NT2/D1 (cell line): ENCODE measurements at regions not wholly inside any gene's neighbourhood (a gene's known extent, or its start where the extent isn't known, plus 50 kb on each side); places are given as distances from the start of the nearest gene placed in this dataset.

Experiments used
- DNase-seq: peaks from one replicate; pipeline ENCODE4 v3.0.0-alpha.2; 2011; ENCODE audit warnings: low read depth, low spot score
- H3K27me3 ChIP-seq: 2 replicates; pipeline ENCODE4 v1.6.0; 2011; ENCODE audit warnings: mild to moderate bottlenecking; ENCODE audit not compliant: insufficient read length, insufficient read depth
- H3K36me3 ChIP-seq: 2 replicates; pipeline ENCODE4 v1.6.1; 2011; ENCODE audit warnings: mild to moderate bottlenecking, low read length, mixed read lengths; ENCODE audit not compliant: insufficient read depth, insufficient read length
- H3K4me1 ChIP-seq: 2 replicates; pipeline ENCODE4 v1.5.1; 2011; ENCODE audit not compliant: insufficient read depth, insufficient read length
- H3K4me3 ChIP-seq: 2 replicates; pipeline ENCODE4 v1.5.1; 2011; ENCODE audit warnings: low read depth; ENCODE audit not compliant: insufficient read length
- H3K9ac ChIP-seq: 2 replicates; pipeline ENCODE4 v1.6.0; 2011; ENCODE audit warnings: low read depth; ENCODE audit not compliant: insufficient read length
- H3K9me3 ChIP-seq: 2 replicates; pipeline ENCODE4 v1.5.1; 2011; ENCODE audit warnings: mild to moderate bottlenecking, low read length; ENCODE audit not compliant: insufficient read depth
- SUZ12 ChIP-seq: IDR thresholded peaks from 2 replicates; pipeline ENCODE4 v1.6.1; 2011; ENCODE audit not compliant: insufficient read length, insufficient read depth; ENCODE audit errors: extremely low read depth
- YY1 ChIP-seq: IDR thresholded peaks from 2 replicates; pipeline ENCODE4 v1.6.1; 2011; ENCODE audit not compliant: insufficient read length, insufficient read depth
- ZNF274 ChIP-seq: IDR thresholded peaks from 2 replicates; pipeline ENCODE4 v1.6.1; 2011; ENCODE audit warnings: mild to moderate bottlenecking, low read depth, low read length

GRCh38 chr16:85373741-85374570 is 239.2 kb upstream of the GSE1 start:
- H3K4me1 ChIP-seq, result peaks cover 34% of the 10 kb centered on the region

GRCh38 chr16:85374571-85374872 is 238.6 kb upstream of the GSE1 start:
- no peak for DNase-seq
- H3K4me3 ChIP-seq, result no peak overlapping the region
- H3K27me3 ChIP-seq, result no peaks in the 10 kb centered on the region
- H3K9ac ChIP-seq, result peak overlapping the region; percentile 51
- H3K9me3 ChIP-seq, result no peaks in the 10 kb centered on the region
- H3K4me1 ChIP-seq, result peaks cover 34% of the 10 kb centered on the region
- TF ChIP-seq SUZ12, result no peak
- TF ChIP-seq YY1, result no peak
- TF ChIP-seq ZNF274, result no peak
- H3K36me3 ChIP-seq, result no peaks in the 10 kb centered on the region

More at GRCh38 chr16:85373741-85374570, 239.2 kb upstream of the GSE1 start:
- Histone ChIP-seq H3K4me3 (no peak overlapping the region), H3K9me3 (no peaks in the 10 kb centered on the region), H3K36me3 (no peaks in the 10 kb centered on the region), H3K27me3 (no peaks in the 10 kb centered on the region), H3K9ac (peak overlapping the region; percentile 51)
- DNase-seq, result no peak
- no peak for TF ChIP-seq YY1
- TF ChIP-seq SUZ12, result no peak

GRCh38 chr16:85375282-85375681 is 237.8 kb upstream of the GSE1 start:
- peaks cover 30% of the 10 kb centered on the region for H3K4me1 ChIP-seq
- H3K36me3 ChIP-seq, result no peaks in the 10 kb centered on the region
- no peaks in the 10 kb centered on the region for H3K9me3 ChIP-seq
- no peak for DNase-seq
- no peak overlapping the region for H3K9ac ChIP-seq
- no peak for TF ChIP-seq ZNF274
- TF ChIP-seq YY1, result no peak
- TF ChIP-seq SUZ12, result no peak
- no peaks in the 10 kb centered on the region for H3K27me3 ChIP-seq
- no peak overlapping the region for H3K4me3 ChIP-seq

- DNase-seq, result no peak
- H3K4me1 ChIP-seq, result peaks cover 22% of the 10 kb centered on the region
- H3K9me3 ChIP-seq, result no peaks in the 10 kb centered on the region
- no peak overlapping the region for H3K4me3 ChIP-seq
- H3K27me3 ChIP-seq, result no peaks in the 10 kb centered on the region
- TF ChIP-seq ZNF274 (no peak), YY1 (no peak), SUZ12 (no peak)
- H3K9ac ChIP-seq, result no peak overlapping the region
- no peaks in the 10 kb centered on the region for H3K36me3 ChIP-seq
Observed at GRCh38 chr16:85376292-85377095, 236.6 kb upstream of the GSE1 start.

- no peaks in the 10 kb centered on the region for H3K27me3 ChIP-seq
- no peak overlapping the region for H3K9ac ChIP-seq
- H3K4me1 ChIP-seq, result peaks cover 28% of the 10 kb centered on the region
- no peak for DNase-seq
- H3K9me3 ChIP-seq, result no peaks in the 10 kb centered on the region
- H3K36me3 ChIP-seq, result no peaks in the 10 kb centered on the region
- TF ChIP-seq ZNF274, result no peak
- no peak for TF ChIP-seq SUZ12
- no peak for TF ChIP-seq YY1
- H3K4me3 ChIP-seq, result no peak overlapping the region
Observed at GRCh38 chr16:85377388-85378144, 235.6 kb upstream of the GSE1 start.

- Histone ChIP-seq H3K9me3 (no peaks in the 10 kb centered on the region), H3K4me1 (peaks cover 32% of the 10 kb centered on the region), H3K27me3 (no peaks in the 10 kb centered on the region), H3K4me3 (no peak overlapping the region), H3K9ac (no peak overlapping the region), H3K36me3 (no peaks in the 10 kb centered on the region)
- DNase-seq, result no peak
- TF ChIP-seq SUZ12, result no peak
Observed at GRCh38 chr16:85378145-85379040, 234.7 kb upstream of the GSE1 start.
